ENCODE measurements at regions not wholly inside any gene's neighbourhood (a gene's known extent, or its start where the extent isn't known, plus 50 kb on each side); places are given as distances from the start of the nearest gene placed in this dataset.
"Not testable (repeated sequence)": the region's sequence is repeated elsewhere in the genome, so short reads cannot be mapped to it uniquely, and the experiment has no call there.

DNA sequence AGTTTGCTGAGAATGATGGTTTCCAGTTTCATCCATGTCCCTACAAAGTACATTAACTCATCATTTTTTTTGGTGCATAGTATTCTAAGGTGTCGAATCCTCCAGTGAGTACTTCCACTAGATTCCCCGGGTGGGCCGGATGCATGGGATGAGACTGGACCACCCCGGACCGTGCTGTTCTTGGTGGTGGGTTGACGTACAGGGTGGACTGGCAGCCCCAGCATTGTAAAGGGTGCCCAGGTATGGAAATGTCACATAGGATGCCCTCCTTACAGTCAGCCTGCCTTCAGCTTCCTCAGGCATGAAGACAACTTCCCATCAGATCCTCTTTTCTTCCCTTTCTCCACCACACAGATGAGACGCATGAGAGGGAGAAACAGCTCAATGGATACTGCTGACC is 3916.1 kb upstream of the OR11H1 start:
- TF ChIP-seq, protein P1, sequence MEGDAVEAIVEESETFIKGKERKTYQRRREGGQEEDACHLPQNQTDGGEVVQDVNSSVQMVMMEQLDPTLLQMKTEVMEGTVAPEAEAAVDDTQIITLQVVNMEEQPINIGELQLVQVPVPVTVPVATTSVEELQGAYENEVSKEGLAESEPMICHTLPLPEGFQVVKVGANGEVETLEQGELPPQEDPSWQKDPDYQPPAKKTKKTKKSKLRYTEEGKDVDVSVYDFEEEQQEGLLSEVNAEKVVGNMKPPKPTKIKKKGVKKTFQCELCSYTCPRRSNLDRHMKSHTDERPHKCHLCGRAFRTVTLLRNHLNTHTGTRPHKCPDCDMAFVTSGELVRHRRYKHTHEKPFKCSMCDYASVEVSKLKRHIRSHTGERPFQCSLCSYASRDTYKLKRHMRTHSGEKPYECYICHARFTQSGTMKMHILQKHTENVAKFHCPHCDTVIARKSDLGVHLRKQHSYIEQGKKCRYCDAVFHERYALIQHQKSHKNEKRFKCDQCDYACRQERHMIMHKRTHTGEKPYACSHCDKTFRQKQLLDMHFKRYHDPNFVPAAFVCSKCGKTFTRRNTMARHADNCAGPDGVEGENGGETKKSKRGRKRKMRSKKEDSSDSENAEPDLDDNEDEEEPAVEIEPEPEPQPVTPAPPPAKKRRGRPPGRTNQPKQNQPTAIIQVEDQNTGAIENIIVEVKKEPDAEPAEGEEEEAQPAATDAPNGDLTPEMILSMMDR (IDR thresholded peaks at IDR 0.05): not testable (repeated sequence)
- not testable (repeated sequence) for TF ChIP-seq ZFX (IDR thresholded peaks at IDR 0.05; ENCODE audit: borderline replicate concordance)

Measured in 22Rv1 (cell line).